Panc1 (cell line): ENCODE measurements at regions not wholly inside any gene's neighbourhood (a gene's known extent, or its start where the extent isn't known, plus 50 kb on each side); places are given as distances from the start of the nearest gene placed in this dataset.
A peak's percentile ranks its signal among the peaks of the same experiment; 100 is the strongest.

Experiments used
- ATAC-seq: fragments of 200-7000 bp; cut with Tn5 transposase; 2 replicates; pipeline ENCODE4 v1.9.1; 2020; ENCODE audit warnings: mild to moderate bottlenecking, moderate library complexity
- BruUV-seq: library from RNA; stranded (reverse); fragments of 400-500 nt; replicated peaks from 2 replicates; lab custom pipeline; 2021; lab: Mats Ljungman, UMichigan
- CTCF ChIA-PET: fragments of 300-600 bp; sonication (Branson Sonifier 250); formaldehyde crosslinking; loops from one replicate; lab custom pipeline; 2022; ENCODE audit warnings: antibody characterized with exemption; lab: Charles Lee
- POLR2A ChIA-PET: fragments of 300-600 bp; sonication (Branson Sonifier 250); formaldehyde crosslinking; loops from one replicate; lab custom pipeline; 2022; ENCODE audit warnings: antibody characterized with exemption; lab: Charles Lee
- DNase-seq: peaks from one replicate; pipeline ENCODE4 v3.0.0-alpha.2; 2010; ENCODE audit warnings: low read depth, low spot score
- H3K27ac ChIP-seq: 2 replicates; pipeline ENCODE4 v1.5.1; 2011; ENCODE audit warnings: mild to moderate bottlenecking, low read length, inconsistent platforms
- H3K27me3 ChIP-seq: fragments of 200-500 bp; sonication (Bioruptor generic); 2 replicates; pipeline ENCODE4 v1.6.0; 2014; ENCODE audit warnings: low read length, inconsistent platforms; ENCODE audit not compliant: control insufficient read depth, insufficient read depth
- H3K36me3 ChIP-seq: fragments of 200-500 bp; sonication (Bioruptor generic); 2 replicates; pipeline ENCODE4 v1.5.1; 2014; ENCODE audit warnings: inconsistent platforms, mild to moderate bottlenecking, low read length, moderate library complexity; ENCODE audit not compliant: control insufficient read depth, insufficient read depth
- H3K4me1 ChIP-seq: 2 replicates; pipeline ENCODE4 v1.5.1; 2011; ENCODE audit warnings: inconsistent platforms, mild to moderate bottlenecking, low read length, moderate library complexity; ENCODE audit not compliant: control insufficient read depth, insufficient read depth
- H3K4me3 ChIP-seq, 2 experiments: 2 replicates each; pipeline ENCODE4 v1.5.1; 2011 to 2012; ENCODE audit warnings: low read depth in 2 of 2, low read length in 2 of 2, mild to moderate bottlenecking in 2 of 2, inconsistent platforms in 1 of 2, moderate library complexity in 1 of 2
- H3K9me3 ChIP-seq: fragments of 200-500 bp; sonication (Bioruptor generic); 2 replicates; pipeline ENCODE4 v1.5.1; 2014; ENCODE audit warnings: low read depth, mild to moderate bottlenecking, inconsistent platforms, low read length, moderate library complexity; ENCODE audit not compliant: control insufficient read depth, insufficient read depth
- POLR2AphosphoS5 ChIP-seq: IDR thresholded peaks from 2 replicates; pipeline ENCODE4 v1.6.1; 2012; ENCODE audit warnings: mild to moderate bottlenecking, low read depth, low read length, moderate library complexity
- SIN3A ChIP-seq: IDR thresholded peaks from 2 replicates; pipeline ENCODE4 v1.6.1; 2012; ENCODE audit warnings: low read depth, mild to moderate bottlenecking, low read length, moderate library complexity, borderline replicate concordance; ENCODE audit not compliant: insufficient read depth
- TCF7L2 ChIP-seq: IDR thresholded peaks from 2 replicates; pipeline ENCODE4 v1.6.1; 2011; ENCODE audit warnings: mild to moderate bottlenecking, low read depth, low read length, inconsistent platforms
- in situ Hi-C: cut with HindIII; loops from 2 replicates; pipeline ENCODE4 v1.10.0; 2016; ENCODE audit warnings: low sequenced_read_pairs, low pct_unique_long_range_greater_than_20kb
- intact Hi-C: fragments of 100-400 bp; cut with micrococcal nuclease; formaldehyde crosslinking; loops from one replicate; pipeline ENCODE4 v1.10.0; 2022; ENCODE audit not compliant: unreplicated experiment
- TF ChIP-seq, protein P1 (sequence below): fragments of 450-650 bp; IDR thresholded peaks from 2 replicates; pipeline ENCODE4 v1.5.1; 2017; ENCODE audit warnings: mild to moderate bottlenecking
- TF ChIP-seq, protein P2 (sequence below), 2 experiments: IDR thresholded peaks; 2 replicates each; pipeline ENCODE4 v1.6.1; 2011 to 2012; ENCODE audit warnings: low read depth in 2 of 2, control low read depth in 1 of 2, low read length in 1 of 2, mild to moderate bottlenecking in 1 of 2, moderate library complexity in 1 of 2; ENCODE audit not compliant: insufficient read depth in 1 of 2

GRCh38 chr12:46443594-46444263 lies 71.2 kb upstream of the SLC38A2 start:
- DNase-seq, result no peak
- ChIA-PET CTCF (no interaction called here), POLR2A (interaction anchor here (0.5 kb wide), 1 partner anchor 319 kb away, joined by 4 read pairs; no protein-coding TSS in a partner anchor)
- intact Hi-C loops (no loop called here), in situ Hi-C loops (no loop called here)
- peaks cover 41% of the 10 kb centered on the region for H3K4me1 ChIP-seq
- ATAC-seq, result no peak
- no peak overlapping the region for H3K4me3 ChIP-seq
- H3K9me3 ChIP-seq, result no peaks in the 10 kb centered on the region; the same call in 1 of the 2 replicates
- no TSS peak for BruUV-seq
- no peaks in the 10 kb centered on the region for H3K36me3 ChIP-seq
- peak overlapping the region; percentile 86 for H3K27ac ChIP-seq
- H3K27me3 ChIP-seq, result no peaks in the 10 kb centered on the region
- TF ChIP-seq SIN3A, result no peak
- TF ChIP-seq, protein P1, sequence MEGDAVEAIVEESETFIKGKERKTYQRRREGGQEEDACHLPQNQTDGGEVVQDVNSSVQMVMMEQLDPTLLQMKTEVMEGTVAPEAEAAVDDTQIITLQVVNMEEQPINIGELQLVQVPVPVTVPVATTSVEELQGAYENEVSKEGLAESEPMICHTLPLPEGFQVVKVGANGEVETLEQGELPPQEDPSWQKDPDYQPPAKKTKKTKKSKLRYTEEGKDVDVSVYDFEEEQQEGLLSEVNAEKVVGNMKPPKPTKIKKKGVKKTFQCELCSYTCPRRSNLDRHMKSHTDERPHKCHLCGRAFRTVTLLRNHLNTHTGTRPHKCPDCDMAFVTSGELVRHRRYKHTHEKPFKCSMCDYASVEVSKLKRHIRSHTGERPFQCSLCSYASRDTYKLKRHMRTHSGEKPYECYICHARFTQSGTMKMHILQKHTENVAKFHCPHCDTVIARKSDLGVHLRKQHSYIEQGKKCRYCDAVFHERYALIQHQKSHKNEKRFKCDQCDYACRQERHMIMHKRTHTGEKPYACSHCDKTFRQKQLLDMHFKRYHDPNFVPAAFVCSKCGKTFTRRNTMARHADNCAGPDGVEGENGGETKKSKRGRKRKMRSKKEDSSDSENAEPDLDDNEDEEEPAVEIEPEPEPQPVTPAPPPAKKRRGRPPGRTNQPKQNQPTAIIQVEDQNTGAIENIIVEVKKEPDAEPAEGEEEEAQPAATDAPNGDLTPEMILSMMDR, result no peak; the same call in 1 of the 2 replicates
- TF ChIP-seq TCF7L2, result no peak
- TF ChIP-seq, protein P2, sequence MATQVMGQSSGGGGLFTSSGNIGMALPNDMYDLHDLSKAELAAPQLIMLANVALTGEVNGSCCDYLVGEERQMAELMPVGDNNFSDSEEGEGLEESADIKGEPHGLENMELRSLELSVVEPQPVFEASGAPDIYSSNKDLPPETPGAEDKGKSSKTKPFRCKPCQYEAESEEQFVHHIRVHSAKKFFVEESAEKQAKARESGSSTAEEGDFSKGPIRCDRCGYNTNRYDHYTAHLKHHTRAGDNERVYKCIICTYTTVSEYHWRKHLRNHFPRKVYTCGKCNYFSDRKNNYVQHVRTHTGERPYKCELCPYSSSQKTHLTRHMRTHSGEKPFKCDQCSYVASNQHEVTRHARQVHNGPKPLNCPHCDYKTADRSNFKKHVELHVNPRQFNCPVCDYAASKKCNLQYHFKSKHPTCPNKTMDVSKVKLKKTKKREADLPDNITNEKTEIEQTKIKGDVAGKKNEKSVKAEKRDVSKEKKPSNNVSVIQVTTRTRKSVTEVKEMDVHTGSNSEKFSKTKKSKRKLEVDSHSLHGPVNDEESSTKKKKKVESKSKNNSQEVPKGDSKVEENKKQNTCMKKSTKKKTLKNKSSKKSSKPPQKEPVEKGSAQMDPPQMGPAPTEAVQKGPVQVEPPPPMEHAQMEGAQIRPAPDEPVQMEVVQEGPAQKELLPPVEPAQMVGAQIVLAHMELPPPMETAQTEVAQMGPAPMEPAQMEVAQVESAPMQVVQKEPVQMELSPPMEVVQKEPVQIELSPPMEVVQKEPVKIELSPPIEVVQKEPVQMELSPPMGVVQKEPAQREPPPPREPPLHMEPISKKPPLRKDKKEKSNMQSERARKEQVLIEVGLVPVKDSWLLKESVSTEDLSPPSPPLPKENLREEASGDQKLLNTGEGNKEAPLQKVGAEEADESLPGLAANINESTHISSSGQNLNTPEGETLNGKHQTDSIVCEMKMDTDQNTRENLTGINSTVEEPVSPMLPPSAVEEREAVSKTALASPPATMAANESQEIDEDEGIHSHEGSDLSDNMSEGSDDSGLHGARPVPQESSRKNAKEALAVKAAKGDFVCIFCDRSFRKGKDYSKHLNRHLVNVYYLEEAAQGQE (IDR thresholded peaks at IDR 0.05; ENCODE audit: insufficient read depth in 1 of 2, low read depth in 2 of 2, low read length in 1 of 2), result no peak
- no peak for TF ChIP-seq POLR2AphosphoS5

- ATAC-seq (peak; percentile 35), DNase-seq (no peak)
- no peaks in the 10 kb centered on the region for H3K36me3 ChIP-seq
- H3K4me1 ChIP-seq, result peaks cover 51% of the 10 kb centered on the region
- in situ Hi-C loops (no loop called here), intact Hi-C loops (no loop called here)
- ChIA-PET POLR2A (interaction anchor here (0.7 kb wide), 1 partner anchor 9 kb away, joined by 8 read pairs; no protein-coding TSS in a partner anchor), CTCF (no interaction called here)
- no peak for TF ChIP-seq TCF7L2
- TF ChIP-seq, protein P2 (IDR thresholded peaks at IDR 0.05; ENCODE audit: insufficient read depth in 1 of 2, low read depth in 2 of 2, low read length in 1 of 2), result no peak
- TF ChIP-seq POLR2AphosphoS5, result no peak
- no peak for TF ChIP-seq SIN3A
- TF ChIP-seq, protein P1, result no peak
- BruUV-seq, result no TSS peak
- peak overlapping the region; percentile 86 for H3K27ac ChIP-seq
- no peak overlapping the region for H3K4me3 ChIP-seq
- no peaks in the 10 kb centered on the region; the same call in 1 of the 2 replicates for H3K9me3 ChIP-seq
- H3K27me3 ChIP-seq, result no peaks in the 10 kb centered on the region
These were observed 70.2 kb upstream of the SLC38A2 start for GRCh38 chr12:46442738-46443137.
